Chondrocyte (in vitro differentiated cells): ENCODE measurements at regions not wholly inside any gene's neighbourhood (a gene's known extent, or its start where the extent isn't known, plus 50 kb on each side); places are given as distances from the start of the nearest gene placed in this dataset.

Source experiments
- DNase-seq: peaks from one replicate; pipeline ENCODE4 v3.0.0; 2021; ENCODE audit warnings: mixed read lengths, low spot score
- H3K27ac Mint-ChIP-seq: one replicate; pipeline ENCODE4 v1.8.0; 2021; ENCODE audit warnings: mild to moderate bottlenecking, moderate library complexity, mixed read lengths; ENCODE audit not compliant: unreplicated experiment
- H3K27me3 Mint-ChIP-seq: 2 replicates; pipeline ENCODE4 v1.8.0; 2021; ENCODE audit warnings: low read depth, mixed read lengths
- H3K36me3 Mint-ChIP-seq: 2 replicates; pipeline ENCODE4 v1.8.0; 2021; ENCODE audit warnings: low read depth, mixed read lengths
- H3K4me1 Mint-ChIP-seq: 2 replicates; pipeline ENCODE4 v1.8.0; 2021; ENCODE audit warnings: low read depth, mild to moderate bottlenecking, mixed read lengths
- H3K4me3 Mint-ChIP-seq: one replicate; pipeline ENCODE4 v1.8.0; 2021; ENCODE audit warnings: mild to moderate bottlenecking, moderate library complexity, mixed read lengths; ENCODE audit not compliant: unreplicated experiment
- H3K9me3 Mint-ChIP-seq: 2 replicates; pipeline ENCODE4 v1.8.0; 2021; ENCODE audit warnings: low read depth, mixed read lengths
- CTCF ChIP-seq: fragments of 200-600 bp; sonication (generic); IDR thresholded peaks from 2 replicates; pipeline ENCODE4 v1.5.0; 2021; ENCODE audit warnings: antibody characterized with exemption, mild to moderate bottlenecking, moderate library complexity

GRCh38 chr18:41561961-41562360 lies 393.1 kb upstream of the PIK3C3 start:
- no peak for TF ChIP-seq CTCF
- H3K4me1 Mint-ChIP-seq: no peaks in the 10 kb centered on the region
- no peaks in the 10 kb centered on the region for H3K27me3 Mint-ChIP-seq
- H3K9me3 Mint-ChIP-seq: no peaks in the 10 kb centered on the region
- no peak overlapping the region for H3K27ac Mint-ChIP-seq
- no peak overlapping the region for H3K4me3 Mint-ChIP-seq
- H3K36me3 Mint-ChIP-seq: no peaks in the 10 kb centered on the region
- DNase-seq: no peak

- H3K36me3 Mint-ChIP-seq: no peaks in the 10 kb centered on the region
- H3K27me3 Mint-ChIP-seq: no peaks in the 10 kb centered on the region
- no peak for TF ChIP-seq CTCF
- no peak overlapping the region for H3K4me3 Mint-ChIP-seq
- peaks cover 7% of the 10 kb centered on the region for H3K4me1 Mint-ChIP-seq
- no peak overlapping the region for H3K27ac Mint-ChIP-seq
- no peak for DNase-seq
- no peaks in the 10 kb centered on the region for H3K9me3 Mint-ChIP-seq
Observed at GRCh38 chr18:41558715-41559114, 396.3 kb upstream of the PIK3C3 start.

- peak overlapping the region; percentile 19 for H3K27ac Mint-ChIP-seq
- no peaks in the 10 kb centered on the region for H3K9me3 Mint-ChIP-seq
- no peaks in the 10 kb centered on the region for H3K36me3 Mint-ChIP-seq
- no peak for TF ChIP-seq CTCF
- H3K4me1 Mint-ChIP-seq: peaks cover 10% of the 10 kb centered on the region
- no peaks in the 10 kb centered on the region for H3K27me3 Mint-ChIP-seq
- H3K4me3 Mint-ChIP-seq: no peak overlapping the region
- no peak for DNase-seq
Observed at GRCh38 chr18:41553716-41554115, 401.3 kb upstream of the PIK3C3 start.

- Mint-ChIP-seq H3K4me3 (no peak overlapping the region), H3K4me1 (peaks cover 2% of the 10 kb centered on the region), H3K36me3 (no peaks in the 10 kb centered on the region), H3K9me3 (peaks cover 3% of the 10 kb centered on the region), H3K27me3 (no peaks in the 10 kb centered on the region), H3K27ac (no peak overlapping the region)
- no peak for DNase-seq
- TF ChIP-seq CTCF: no peak
Observed at GRCh38 chr18:41548521-41549260, 406.3 kb upstream of the PIK3C3 start.

GRCh38 chr18:41545091-41545888 lies 409.7 kb upstream of the PIK3C3 start:
- Mint-ChIP-seq H3K36me3 (no peaks in the 10 kb centered on the region), H3K4me3 (no peak overlapping the region), H3K27ac (no peak overlapping the region), H3K27me3 (no peaks in the 10 kb centered on the region), H3K9me3 (peaks cover 3% of the 10 kb centered on the region), H3K4me1 (no peaks in the 10 kb centered on the region)
- no peak for TF ChIP-seq CTCF
- no peak for DNase-seq
